ENCODE measurements at regions not wholly inside any gene's neighbourhood (a gene's known extent, or its start where the extent isn't known, plus 50 kb on each side); places are given as distances from the start of the nearest gene placed in this dataset.
"Not testable (repeated sequence)": the region's sequence is repeated elsewhere in the genome, so short reads cannot be mapped to it uniquely, and the experiment has no call there.

DNA sequence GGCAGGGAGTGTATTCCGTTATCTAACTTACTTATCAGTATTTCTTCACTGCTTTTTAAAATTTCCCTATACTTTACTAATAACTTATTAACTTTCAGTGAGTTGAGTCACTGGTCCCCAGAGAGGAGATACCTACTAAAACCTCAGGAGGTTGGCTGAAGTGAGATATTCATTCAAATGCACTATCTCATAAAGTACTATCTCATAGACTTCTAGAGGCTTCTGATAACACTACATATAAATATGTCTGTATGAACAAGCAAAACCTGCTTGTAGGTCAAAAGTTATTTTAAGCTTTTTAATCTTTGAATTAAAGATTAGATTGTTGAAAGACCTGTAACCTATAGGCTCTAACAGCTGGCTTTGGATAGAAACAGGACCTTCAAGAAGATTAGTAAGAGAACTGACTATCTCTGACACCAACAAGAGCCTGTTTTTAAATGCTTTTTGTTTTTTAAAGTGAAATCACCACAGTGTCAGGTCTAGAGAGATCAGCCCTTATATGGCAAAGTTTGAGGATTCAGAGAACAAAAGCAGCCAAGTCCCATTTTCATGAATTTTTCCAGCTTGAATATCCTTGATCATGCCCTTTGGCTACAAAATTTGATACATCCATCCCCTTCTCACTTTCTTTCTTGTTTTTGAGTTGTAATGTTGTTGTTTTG, 242.2 kb downstream of the ARL4A start:
- Mint-ChIP-seq H3K27me3 (no peaks in the 10 kb centered on the region), H3K4me3 (no peak overlapping the region), H3K27ac (no peak overlapping the region), H3K9me3 (peaks cover 3% of the 10 kb centered on the region), H3K4me1 (ENCODE audit: low read depth in 2 of 2) (no peaks in the 10 kb centered on the region), H3K36me3 (no peaks in the 10 kb centered on the region)
- DNase-seq (ENCODE audit: low spot score): no peak
- ATAC-seq: no peak

DNA sequence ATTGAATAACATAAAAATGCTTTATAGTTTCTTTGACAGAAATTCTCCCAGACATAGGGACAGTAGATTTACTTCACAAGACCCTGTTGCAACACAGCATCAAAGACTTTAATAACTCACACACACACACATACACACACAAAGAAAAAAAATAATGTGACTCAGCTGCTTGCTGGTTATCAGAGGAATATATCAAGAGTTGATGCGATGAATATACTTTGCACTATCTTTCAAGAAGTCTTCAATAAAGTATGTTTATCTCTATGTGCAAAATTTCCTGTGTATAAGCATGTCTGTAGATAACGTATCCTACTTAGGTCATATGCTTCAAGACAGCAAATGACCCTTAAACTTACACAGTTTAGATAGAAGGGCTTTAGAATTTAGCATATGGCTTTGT, 243.1 kb downstream of the ARL4A start:
- H3K4me1 Mint-ChIP-seq (ENCODE audit: low read depth in 2 of 2): no peaks in the 10 kb centered on the region
- DNase-seq (ENCODE audit: low spot score) (no peak), ATAC-seq (no peak)
- no peaks in the 10 kb centered on the region for H3K27me3 Mint-ChIP-seq
- H3K9me3 Mint-ChIP-seq: peaks cover 3% of the 10 kb centered on the region
- H3K36me3 Mint-ChIP-seq: no peaks in the 10 kb centered on the region
- H3K4me3 Mint-ChIP-seq: no peak overlapping the region
- H3K27ac Mint-ChIP-seq: no peak overlapping the region

DNA sequence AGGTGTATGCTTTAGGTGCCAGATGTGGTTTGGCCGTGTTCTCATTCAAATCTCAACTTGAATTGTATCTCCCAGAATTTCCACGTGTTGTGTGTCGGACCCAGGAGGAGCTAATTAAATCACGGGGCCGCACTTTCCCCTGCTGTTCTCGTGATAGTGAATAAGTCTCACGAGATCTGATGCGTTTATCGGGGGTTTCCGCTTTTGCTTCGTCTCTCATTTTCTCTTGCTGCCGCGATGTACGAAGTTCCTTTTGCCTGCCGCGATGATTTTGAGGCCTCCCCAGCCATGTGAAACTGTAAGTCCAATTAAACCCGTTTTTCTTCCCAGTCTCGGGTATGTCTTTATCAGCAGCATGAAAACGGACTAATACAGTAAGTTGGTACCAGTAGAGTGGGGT, 244.0 kb downstream of the ARL4A start:
- not testable (repeated sequence) for H3K4me1 Mint-ChIP-seq (ENCODE audit: low read depth in 2 of 2); H3K27me3 Mint-ChIP-seq; DNase-seq (ENCODE audit: low spot score); H3K27ac Mint-ChIP-seq; H3K9me3 Mint-ChIP-seq; H3K36me3 Mint-ChIP-seq; ATAC-seq; H3K4me3 Mint-ChIP-seq

- no peak for DNase-seq (ENCODE audit: low spot score)
- no peak overlapping the region for H3K4me3 Mint-ChIP-seq
Observed at GRCh38 chr7:12939694-12940093, 252.3 kb downstream of the ARL4A start.

GRCh38 chr7:12941512-12941911, 254.1 kb downstream of the ARL4A start:
- ATAC-seq: no peak
- H3K9me3 Mint-ChIP-seq: peaks cover 13% of the 10 kb centered on the region
- DNase-seq (ENCODE audit: low spot score): no peak
- peaks cover 4% of the 10 kb centered on the region for H3K36me3 Mint-ChIP-seq
- H3K4me3 Mint-ChIP-seq: no peak overlapping the region
- no peaks in the 10 kb centered on the region for H3K4me1 Mint-ChIP-seq (ENCODE audit: low read depth in 2 of 2)
- no peaks in the 10 kb centered on the region for H3K27me3 Mint-ChIP-seq
- H3K27ac Mint-ChIP-seq: no peak overlapping the region

More at GRCh38 chr7:12939694-12940093, 252.3 kb downstream of the ARL4A start:
- Mint-ChIP-seq H3K27me3 (no peaks in the 10 kb centered on the region), H3K36me3 (peaks cover 4% of the 10 kb centered on the region), H3K27ac (no peak overlapping the region), H3K4me1 (ENCODE audit: low read depth in 2 of 2) (no peaks in the 10 kb centered on the region), H3K9me3 (peaks cover 13% of the 10 kb centered on the region)
- ATAC-seq: no peak

DNA sequence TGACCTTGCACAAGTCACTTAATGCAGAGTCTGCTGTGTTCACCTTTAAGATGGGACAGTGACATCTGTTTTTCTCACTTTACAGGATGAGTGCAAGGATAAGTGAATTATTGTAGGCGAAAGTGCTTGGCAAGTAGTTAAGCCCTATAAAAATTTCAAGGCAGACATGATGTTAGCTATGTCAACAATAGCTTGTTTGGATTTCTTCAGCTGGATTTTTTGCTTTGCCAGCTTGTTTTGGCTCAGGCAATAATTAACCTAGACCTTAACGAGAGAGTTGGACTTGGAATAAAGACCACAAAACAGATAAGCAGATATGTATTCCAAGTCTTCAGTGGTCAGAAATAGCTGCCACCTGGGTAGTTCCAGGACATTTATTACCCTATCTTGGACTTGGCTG, 255.2 kb downstream of the ARL4A start:
- no peak overlapping the region for H3K4me3 Mint-ChIP-seq
- ATAC-seq (no peak), DNase-seq (ENCODE audit: low spot score) (no peak)
- no peak overlapping the region for H3K27ac Mint-ChIP-seq
- peaks cover 6% of the 10 kb centered on the region for H3K9me3 Mint-ChIP-seq
- H3K27me3 Mint-ChIP-seq: no peaks in the 10 kb centered on the region
- peaks cover 4% of the 10 kb centered on the region for H3K36me3 Mint-ChIP-seq
- H3K4me1 Mint-ChIP-seq (ENCODE audit: low read depth in 2 of 2): no peaks in the 10 kb centered on the region

- no peak overlapping the region for H3K27ac Mint-ChIP-seq
- H3K4me3 Mint-ChIP-seq: no peak overlapping the region
- peaks cover under 1% of the 10 kb centered on the region for H3K9me3 Mint-ChIP-seq
- no peaks in the 10 kb centered on the region for H3K27me3 Mint-ChIP-seq
- DNase-seq (ENCODE audit: low spot score) (no peak), ATAC-seq (no peak)
- H3K4me1 Mint-ChIP-seq (ENCODE audit: low read depth in 2 of 2): no peaks in the 10 kb centered on the region
- H3K36me3 Mint-ChIP-seq: peaks cover 4% of the 10 kb centered on the region
Observed at GRCh38 chr7:12943781-12944180, 256.3 kb downstream of the ARL4A start.

- Mint-ChIP-seq H3K4me1 (ENCODE audit: low read depth in 2 of 2) (no peaks in the 10 kb centered on the region), H3K36me3 (no peaks in the 10 kb centered on the region), H3K27ac (no peak overlapping the region), H3K9me3 (no peaks in the 10 kb centered on the region), H3K27me3 (no peaks in the 10 kb centered on the region), H3K4me3 (no peak overlapping the region)
- ATAC-seq (no peak), DNase-seq (ENCODE audit: low spot score) (no peak)
Observed at GRCh38 chr7:12945901-12946300, 258.5 kb downstream of the ARL4A start.

DNA sequence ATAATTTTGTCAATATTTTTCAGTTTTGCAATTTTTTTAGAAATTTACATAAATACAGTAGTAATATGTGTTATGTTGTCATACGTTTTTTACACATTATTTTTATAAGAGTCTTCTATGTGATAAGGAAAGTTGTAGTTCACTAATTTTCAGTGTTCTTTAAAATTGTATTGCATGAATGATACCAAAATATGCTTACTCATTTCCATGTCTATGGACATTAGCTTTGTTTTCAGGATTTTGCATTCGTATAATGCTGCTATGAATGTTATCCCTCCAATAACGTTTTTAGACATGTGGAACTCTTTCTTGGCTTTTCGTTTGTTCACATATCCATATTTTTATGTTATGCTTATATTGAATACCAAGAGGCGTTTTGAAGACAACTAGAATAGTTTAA, 260.0 kb downstream of the ARL4A start:
- no peaks in the 10 kb centered on the region for H3K36me3 Mint-ChIP-seq
- ATAC-seq (no peak), DNase-seq (ENCODE audit: low spot score) (no peak)
- no peaks in the 10 kb centered on the region for H3K27me3 Mint-ChIP-seq
- H3K4me1 Mint-ChIP-seq (ENCODE audit: low read depth in 2 of 2): no peaks in the 10 kb centered on the region
- no peak overlapping the region for H3K27ac Mint-ChIP-seq
- H3K9me3 Mint-ChIP-seq: no peaks in the 10 kb centered on the region
- H3K4me3 Mint-ChIP-seq: no peak overlapping the region

GRCh38 chr7:12949060-12949931, 261.9 kb downstream of the ARL4A start:
- Mint-ChIP-seq H3K9me3 (no peaks in the 10 kb centered on the region), H3K27me3 (no peaks in the 10 kb centered on the region), H3K4me3 (no peak overlapping the region), H3K36me3 (no peaks in the 10 kb centered on the region), H3K27ac (no peak overlapping the region), H3K4me1 (ENCODE audit: low read depth in 2 of 2) (no peaks in the 10 kb centered on the region)
- ATAC-seq (no peak), DNase-seq (ENCODE audit: low spot score) (no peak)

DNA sequence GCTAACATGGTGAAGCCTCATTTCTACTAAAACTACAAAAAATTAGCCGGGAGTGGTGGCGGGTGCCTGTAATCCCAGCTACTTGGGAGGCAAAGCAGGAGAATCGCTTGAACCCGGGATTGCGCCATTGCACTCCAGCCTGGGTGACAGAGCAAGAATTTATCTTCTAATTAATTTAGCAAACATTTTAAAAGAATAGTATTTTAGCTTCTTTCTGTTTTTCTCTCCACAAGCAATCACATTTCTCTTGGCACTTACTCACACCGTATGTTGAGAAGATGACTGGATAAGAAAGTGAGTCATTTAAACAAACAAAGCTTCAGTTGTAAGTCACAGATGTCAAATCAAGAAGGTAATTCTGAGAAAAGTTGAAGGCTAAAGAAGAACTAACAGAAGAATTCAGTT, 264.0 kb downstream of the ARL4A start:
- H3K4me1 Mint-ChIP-seq (ENCODE audit: low read depth in 2 of 2): no peaks in the 10 kb centered on the region
- H3K27ac Mint-ChIP-seq: no peak overlapping the region

GRCh38 chr7:12954380-12955033, 267.1 kb downstream of the ARL4A start:
- Mint-ChIP-seq H3K27ac (no peak overlapping the region), H3K27me3 (no peaks in the 10 kb centered on the region), H3K9me3 (no peaks in the 10 kb centered on the region), H3K36me3 (no peaks in the 10 kb centered on the region), H3K4me3 (no peak overlapping the region), H3K4me1 (ENCODE audit: low read depth in 2 of 2) (no peaks in the 10 kb centered on the region)
- ATAC-seq: no peak
- DNase-seq (ENCODE audit: low spot score): no peak

More for the DNA sequence above, 264.0 kb downstream of the ARL4A start:
- ATAC-seq: no peak
- no peak overlapping the region for H3K4me3 Mint-ChIP-seq
- H3K36me3 Mint-ChIP-seq: no peaks in the 10 kb centered on the region
- H3K27me3 Mint-ChIP-seq: no peaks in the 10 kb centered on the region
- no peaks in the 10 kb centered on the region for H3K9me3 Mint-ChIP-seq
- DNase-seq (ENCODE audit: low spot score): no peak

- no peaks in the 10 kb centered on the region for H3K9me3 Mint-ChIP-seq
- no peaks in the 10 kb centered on the region for H3K36me3 Mint-ChIP-seq
- no peak overlapping the region for H3K4me3 Mint-ChIP-seq
- ATAC-seq (no peak), DNase-seq (ENCODE audit: low spot score) (no peak)
- no peaks in the 10 kb centered on the region for H3K4me1 Mint-ChIP-seq (ENCODE audit: low read depth in 2 of 2)
- no peak overlapping the region for H3K27ac Mint-ChIP-seq
- no peaks in the 10 kb centered on the region for H3K27me3 Mint-ChIP-seq
Observed at GRCh38 chr7:12957487-12957886, 270.1 kb downstream of the ARL4A start.

DNA sequence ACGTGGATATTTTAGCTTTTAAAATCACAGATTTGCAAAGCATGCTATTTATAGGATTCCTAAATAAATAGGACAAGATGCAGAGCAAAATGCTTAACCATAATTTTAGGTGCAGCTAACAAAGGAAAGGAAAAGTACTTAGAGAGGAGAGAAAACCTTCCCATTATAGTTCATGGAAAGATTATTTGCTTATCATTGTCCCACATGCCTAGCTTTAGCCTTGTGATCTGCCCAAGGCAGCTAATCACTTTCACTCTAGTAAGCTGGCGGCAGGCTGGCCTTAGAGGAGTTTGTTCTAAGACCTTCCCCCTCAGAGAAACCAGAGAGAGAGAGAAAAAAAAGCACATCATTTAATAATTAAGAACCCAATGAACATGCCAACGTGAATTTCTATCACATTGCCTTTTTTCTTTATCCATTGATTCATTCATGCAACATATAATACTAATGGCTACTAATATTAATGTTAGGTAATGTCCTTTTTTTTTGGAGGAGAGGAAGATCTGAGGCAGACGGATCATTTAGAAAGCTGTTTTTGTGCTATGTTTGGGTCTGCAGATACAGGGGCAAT, 274.6 kb downstream of the ARL4A start:
- no peaks in the 10 kb centered on the region for H3K36me3 Mint-ChIP-seq
- no peak for DNase-seq (ENCODE audit: low spot score)
- no peak overlapping the region for H3K27ac Mint-ChIP-seq
- H3K27me3 Mint-ChIP-seq: no peaks in the 10 kb centered on the region
- ATAC-seq: no peak
- no peak overlapping the region for H3K4me3 Mint-ChIP-seq
- peaks cover 3% of the 10 kb centered on the region for H3K9me3 Mint-ChIP-seq
- no peaks in the 10 kb centered on the region for H3K4me1 Mint-ChIP-seq (ENCODE audit: low read depth in 2 of 2)

Data from natural killer cell treated with Interleukin-12 subunit alpha and Interleukin-12 subunit beta and Interleukin-15 and Interleukin-18, amount 100 ng/mL, for 72 hours (primary cell).